GM18499 (cell line): ENCODE measurements at regions not wholly inside any gene's neighbourhood (a gene's known extent, or its start where the extent isn't known, plus 50 kb on each side); places are given as distances from the start of the nearest gene placed in this dataset.

Experiments used
- ATAC-seq: cut with Tn5 transposase; IDR thresholded peaks from one replicate; pipeline ENCODE4 v1.9.1; 2021; ENCODE audit warnings: moderate number of reproducible peaks; ENCODE audit not compliant: insufficient read depth, unreplicated experiment

- no peak for ATAC-seq
Measured at GRCh38 chr2:181114021-181114420, 133.6 kb downstream of the UBE2E3 start.

GRCh38 chr2:181116261-181116660 lies 135.9 kb downstream of the UBE2E3 start:
- no peak for ATAC-seq

GRCh38 chr2:181117206-181117925 lies 137.0 kb downstream of the UBE2E3 start:
- no peak for ATAC-seq

GRCh38 chr2:181120625-181121024 lies 140.2 kb downstream of the UBE2E3 start:
- ATAC-seq: no peak

- ATAC-seq: no peak
Measured at GRCh38 chr2:181121996-181122395, 141.6 kb downstream of the UBE2E3 start.

GRCh38 chr2:181122601-181123000 lies 142.2 kb downstream of the UBE2E3 start:
- no peak for ATAC-seq

- ATAC-seq: peak; percentile 90
Measured at GRCh38 chr2:181123798-181124231, 143.4 kb downstream of the UBE2E3 start.

- ATAC-seq: no peak
Measured at GRCh38 chr2:181124497-181124896, 144.1 kb downstream of the UBE2E3 start.

GRCh38 chr2:181125359-181125758 lies 145.0 kb downstream of the UBE2E3 start:
- ATAC-seq: no peak

- ATAC-seq: no peak
Measured at GRCh38 chr2:181126311-181126868, 146.0 kb downstream of the UBE2E3 start.

- peak; percentile 63 for ATAC-seq
Measured at GRCh38 chr2:181128199-181128598, 147.8 kb downstream of the UBE2E3 start.

- ATAC-seq: no peak
Measured at GRCh38 chr2:181129364-181130056, 149.1 kb downstream of the UBE2E3 start.

- no peak for ATAC-seq
Measured at GRCh38 chr2:181130686-181131085, 150.3 kb downstream of the UBE2E3 start.

GRCh38 chr2:181131584-181131983 lies 151.2 kb downstream of the UBE2E3 start:
- no peak for ATAC-seq

GRCh38 chr2:181138816-181139215 lies 158.4 kb downstream of the UBE2E3 start:
- ATAC-seq: no peak

GRCh38 chr2:181139831-181140230 lies 159.4 kb downstream of the UBE2E3 start:
- ATAC-seq: no peak

GRCh38 chr2:181140414-181140813 lies 160.0 kb downstream of the UBE2E3 start:
- no peak for ATAC-seq

GRCh38 chr2:181140928-181141327 lies 160.5 kb downstream of the UBE2E3 start:
- ATAC-seq: no peak

- no peak for ATAC-seq
Measured at GRCh38 chr2:181141676-181142075, 161.3 kb downstream of the UBE2E3 start.

- ATAC-seq: no peak
Measured at GRCh38 chr2:181142514-181142913, 162.1 kb downstream of the UBE2E3 start.

GRCh38 chr2:181143790-181144300 lies 163.4 kb downstream of the UBE2E3 start:
- no peak for ATAC-seq
